ENCODE measurements at regions not wholly inside any gene's neighbourhood (a gene's known extent, or its start where the extent isn't known, plus 50 kb on each side); places are given as distances from the start of the nearest gene placed in this dataset.

GRCh38 chr7:18414885-18415284 is 80.7 kb upstream of the HDAC9 start:
- no peak for DNase-seq

GRCh38 chr7:18416988-18417387 is 78.6 kb upstream of the HDAC9 start:
- no peak for DNase-seq

GRCh38 chr7:18419456-18419855 is 76.1 kb upstream of the HDAC9 start:
- no peak for DNase-seq

- DNase-seq: no peak
Observed at GRCh38 chr7:18420108-18420507, 75.4 kb upstream of the HDAC9 start.

- no peak for DNase-seq
Observed at GRCh38 chr7:18420748-18421147, 74.8 kb upstream of the HDAC9 start.

GRCh38 chr7:18421297-18422002 is 74.1 kb upstream of the HDAC9 start:
- DNase-seq: no peak

- DNase-seq: no peak
Observed at GRCh38 chr7:18425227-18425626, 70.3 kb upstream of the HDAC9 start.

- DNase-seq: no peak
Observed at GRCh38 chr7:18425838-18426445, 69.6 kb upstream of the HDAC9 start.

GRCh38 chr7:18426564-18427226 is 68.9 kb upstream of the HDAC9 start:
- peak in 3 of 4 experiments; percentile 9 to 49 (median 37) for DNase-seq

GRCh38 chr7:18429547-18429946 is 66.0 kb upstream of the HDAC9 start:
- DNase-seq: no peak

- no peak for DNase-seq
Observed at GRCh38 chr7:18430810-18431209, 64.7 kb upstream of the HDAC9 start.

GRCh38 chr7:18434171-18434570 is 61.4 kb upstream of the HDAC9 start:
- DNase-seq: no peak

- DNase-seq: no peak
Observed at GRCh38 chr7:18437101-18437500, 58.4 kb upstream of the HDAC9 start.

- no peak for DNase-seq
Observed at GRCh38 chr7:18440934-18441333, 54.6 kb upstream of the HDAC9 start.

GRCh38 chr7:18444826-18445225 is 50.7 kb upstream of the HDAC9 start:
- DNase-seq: no peak

- no peak for DNase-seq
Observed at GRCh38 chr7:18445483-18445882, 50.1 kb upstream of the HDAC9 start.
